GM12865 (cell line): ENCODE measurements at regions not wholly inside any gene's neighbourhood (a gene's known extent, or its start where the extent isn't known, plus 50 kb on each side); places are given as distances from the start of the nearest gene placed in this dataset.

Experiments used
- DNase-seq: peaks from one replicate; pipeline ENCODE4 v3.0.0; 2010; ENCODE audit warnings: low read depth
- H3K4me3 ChIP-seq: 2 replicates; pipeline ENCODE4 v1.5.1; 2011; ENCODE audit warnings: mild to moderate bottlenecking, low read depth, low read length, control low read depth
- CTCF ChIP-seq: IDR thresholded peaks from 2 replicates; pipeline ENCODE4 v1.5.1; 2011; ENCODE audit warnings: low read length, control low read depth, low read depth, inconsistent platforms; ENCODE audit not compliant: insufficient read depth; ENCODE audit errors: missing control alignments

DNA sequence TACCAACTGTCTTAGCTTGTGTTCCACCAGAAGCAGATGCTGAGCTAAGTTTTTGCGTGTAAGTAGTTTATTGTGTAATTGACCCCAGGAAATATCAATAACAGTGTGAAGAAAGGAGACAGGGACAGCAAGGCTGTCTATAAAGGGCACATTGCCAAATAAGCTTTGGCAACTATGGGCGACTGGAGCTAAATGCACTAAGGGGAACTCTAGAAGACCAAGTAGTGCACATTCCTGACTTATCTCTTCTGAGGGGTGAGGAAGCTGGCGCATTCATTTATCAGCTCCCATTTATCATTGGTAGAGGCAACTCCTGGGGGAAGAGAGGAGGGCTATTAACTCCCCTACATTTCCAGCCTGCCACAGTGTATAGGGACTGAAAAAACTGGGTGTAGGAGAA, 135.0 kb downstream of the DLEU7 start:
- DNase-seq: no peak
- no peak overlapping the region for H3K4me3 ChIP-seq
- TF ChIP-seq CTCF: no peak

GRCh38 chr13:50709058-50709457, 134.4 kb downstream of the DLEU7 start:
- H3K4me3 ChIP-seq: no peak overlapping the region
- no peak for TF ChIP-seq CTCF
- DNase-seq: no peak

- DNase-seq: no peak
- no peak for TF ChIP-seq CTCF
- H3K4me3 ChIP-seq: no peak overlapping the region
Observed at GRCh38 chr13:50711131-50711815, 132.2 kb downstream of the DLEU7 start.

GRCh38 chr13:50711996-50712395, 131.5 kb downstream of the DLEU7 start:
- no peak overlapping the region for H3K4me3 ChIP-seq
- TF ChIP-seq CTCF: no peak
- DNase-seq: no peak

DNA sequence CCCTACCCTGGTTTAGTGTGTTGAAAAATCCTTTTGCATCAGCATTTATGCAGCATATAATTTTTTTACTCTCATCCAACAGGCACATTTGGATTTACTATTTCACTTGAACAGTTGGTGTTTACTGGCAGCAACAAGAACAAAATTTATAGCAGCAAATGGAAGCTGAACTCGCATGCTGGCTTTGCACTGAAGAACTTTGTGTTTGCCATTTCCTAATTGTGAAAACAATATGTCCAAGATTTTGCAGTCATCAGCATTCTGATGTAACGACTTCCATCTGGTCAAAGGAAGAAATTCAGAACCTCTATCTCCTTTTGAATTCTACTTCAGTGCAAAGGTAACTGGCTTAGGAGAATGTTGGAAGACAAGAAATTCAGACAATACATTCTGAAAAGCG, 131.0 kb downstream of the DLEU7 start:
- no peak overlapping the region for H3K4me3 ChIP-seq
- TF ChIP-seq CTCF: no peak
- DNase-seq: no peak

GRCh38 chr13:50712881-50713280, 130.6 kb downstream of the DLEU7 start:
- no peak for DNase-seq
- no peak overlapping the region for H3K4me3 ChIP-seq
- no peak for TF ChIP-seq CTCF
